ENCODE measurements at regions not wholly inside any gene's neighbourhood (a gene's known extent, or its start where the extent isn't known, plus 50 kb on each side); places are given as distances from the start of the nearest gene placed in this dataset.
"Not testable (repeated sequence)": the region's sequence is repeated elsewhere in the genome, so short reads cannot be mapped to it uniquely, and the experiment has no call there.

DNA sequence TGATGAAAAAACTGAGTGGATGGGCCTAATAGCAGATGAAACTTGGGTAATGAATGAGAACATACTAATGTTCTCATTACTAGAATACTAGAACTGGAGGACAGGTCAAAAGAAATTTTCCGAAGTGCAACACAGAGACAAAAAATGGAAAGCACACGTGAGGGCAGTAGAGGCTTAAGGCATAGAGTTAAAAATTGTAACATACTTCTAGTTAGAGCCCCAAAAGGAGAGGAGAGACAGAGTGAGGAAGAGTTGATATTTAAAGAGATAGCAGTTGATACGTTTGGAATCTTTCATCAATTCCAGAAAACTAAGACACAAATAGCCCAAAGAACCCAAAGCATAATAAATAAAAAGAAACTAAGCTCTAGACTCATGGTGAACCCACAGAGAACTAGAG is 327.9 kb downstream of the SQOR start:
- DNase-seq: no peak

DNA sequence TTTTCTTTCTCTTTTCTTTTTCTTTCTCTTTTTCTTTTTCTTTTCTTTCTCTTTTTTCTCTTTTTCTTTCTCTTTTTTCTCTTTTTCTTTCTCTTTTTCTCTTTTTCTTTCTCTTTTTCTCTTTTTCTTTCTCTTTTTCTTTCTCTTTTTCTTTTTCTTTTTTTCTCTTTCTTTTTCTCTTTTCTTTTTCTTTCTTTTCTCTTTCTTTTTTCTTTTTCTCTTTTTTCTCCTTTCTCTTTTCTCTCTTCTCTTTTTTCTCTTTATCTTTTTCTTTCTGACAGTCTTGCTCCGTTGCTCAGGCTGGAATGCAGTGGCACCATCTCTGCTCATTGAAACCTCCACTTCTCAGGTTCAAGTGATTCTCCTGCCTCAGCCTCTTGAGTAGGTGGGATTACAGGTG is 335.7 kb downstream of the SQOR start:
- no peak for DNase-seq

DNA sequence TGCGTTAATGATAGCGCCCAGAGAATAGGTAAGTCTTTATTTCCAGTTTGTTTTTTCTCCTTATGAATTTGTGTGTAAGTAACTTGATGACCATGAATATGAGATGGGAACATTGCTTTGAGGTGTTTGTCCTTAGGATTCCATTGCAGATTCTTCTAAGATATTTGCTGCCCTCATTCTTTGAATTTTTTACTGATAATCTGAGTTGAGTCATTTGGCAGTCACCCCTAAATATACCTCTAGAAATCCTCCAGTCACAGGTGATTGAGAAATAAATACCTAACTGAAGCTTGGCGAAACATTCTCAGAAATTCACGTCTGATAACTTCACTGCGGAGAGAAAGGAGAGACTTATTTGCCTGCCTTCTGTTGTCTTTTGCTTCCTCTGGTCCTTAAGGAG is 345.5 kb downstream of the SQOR start:
- DNase-seq: no peak

DNA sequence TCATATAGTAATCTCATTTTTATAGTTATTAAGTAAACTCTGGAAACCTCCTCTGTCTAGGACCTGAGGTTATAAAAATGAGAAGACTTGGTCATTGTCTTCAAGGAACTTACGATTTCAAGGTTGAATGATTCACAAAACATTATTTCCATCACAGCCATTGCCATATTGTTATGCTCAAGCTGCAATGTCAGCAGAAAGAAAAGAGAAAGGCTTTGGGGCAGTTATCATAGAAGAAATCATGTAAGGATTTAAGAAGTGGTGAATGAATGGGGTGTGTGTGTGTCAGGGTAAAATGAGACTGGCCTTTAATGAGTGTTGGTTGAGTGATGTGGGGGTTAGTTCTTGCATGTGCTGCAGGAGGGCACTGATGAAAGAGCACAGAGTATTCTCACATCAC is 346.8 kb downstream of the SQOR start:
- no peak for DNase-seq

DNA sequence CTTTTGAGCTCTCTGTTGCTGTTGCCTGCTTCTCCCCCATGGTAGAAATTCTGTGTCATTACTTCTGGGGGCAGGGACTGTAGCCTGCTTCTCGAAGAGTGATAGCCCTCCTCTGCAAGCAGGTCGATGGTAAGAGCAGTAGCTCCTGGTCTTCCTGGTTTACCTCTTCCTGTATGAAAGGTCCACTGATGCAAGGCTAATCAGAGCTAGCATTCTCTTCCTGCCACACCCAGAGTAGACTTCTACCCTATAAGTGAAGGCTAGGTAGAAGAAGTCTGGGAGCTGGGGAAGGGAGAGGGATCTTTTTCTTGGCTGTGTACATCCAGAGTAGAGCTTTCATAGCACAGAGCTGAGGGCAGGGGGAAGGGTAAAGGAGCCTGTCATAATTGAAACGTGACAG is 357.0 kb downstream of the SQOR start:
- no peak for DNase-seq

DNA sequence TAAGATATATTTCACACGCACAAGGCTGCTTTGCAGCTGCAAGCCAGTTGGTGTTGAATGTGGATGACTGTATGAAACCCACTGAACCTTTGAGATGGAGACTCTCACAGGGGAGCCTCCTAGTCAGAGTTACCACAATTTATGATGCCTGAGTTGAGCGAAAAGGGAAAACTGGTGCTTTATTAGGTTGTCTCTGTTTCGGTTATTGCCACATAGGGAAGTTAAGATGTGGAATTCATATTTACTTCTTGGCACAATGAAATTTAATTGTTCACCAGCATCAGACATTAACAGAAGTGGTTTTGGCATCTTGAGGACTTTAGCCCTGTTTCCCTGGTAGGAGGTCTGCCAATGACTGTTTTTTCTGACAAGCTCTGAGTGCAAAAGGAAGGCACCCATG is 358.2 kb downstream of the SQOR start:
- DNase-seq: no peak

DNA sequence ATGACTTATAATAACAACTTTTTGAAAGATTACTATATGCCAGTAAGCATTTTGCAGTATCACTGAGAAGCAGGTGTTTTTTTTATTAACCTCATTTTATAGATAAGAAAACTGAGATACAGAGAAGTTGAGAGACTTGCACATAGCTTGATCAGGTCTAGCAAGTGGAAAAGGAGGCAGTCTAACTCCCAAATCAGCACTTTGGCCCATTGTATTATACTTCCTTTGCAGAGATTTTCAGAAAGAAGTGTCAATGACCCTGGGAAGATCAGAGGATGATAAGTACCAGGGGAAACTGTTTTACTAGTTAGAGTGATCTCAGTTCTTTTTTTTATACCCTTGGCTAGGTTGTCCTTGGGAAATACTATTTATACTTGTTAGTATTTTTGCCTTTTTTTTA is 358.7 kb downstream of the SQOR start:
- no peak for DNase-seq

DNA sequence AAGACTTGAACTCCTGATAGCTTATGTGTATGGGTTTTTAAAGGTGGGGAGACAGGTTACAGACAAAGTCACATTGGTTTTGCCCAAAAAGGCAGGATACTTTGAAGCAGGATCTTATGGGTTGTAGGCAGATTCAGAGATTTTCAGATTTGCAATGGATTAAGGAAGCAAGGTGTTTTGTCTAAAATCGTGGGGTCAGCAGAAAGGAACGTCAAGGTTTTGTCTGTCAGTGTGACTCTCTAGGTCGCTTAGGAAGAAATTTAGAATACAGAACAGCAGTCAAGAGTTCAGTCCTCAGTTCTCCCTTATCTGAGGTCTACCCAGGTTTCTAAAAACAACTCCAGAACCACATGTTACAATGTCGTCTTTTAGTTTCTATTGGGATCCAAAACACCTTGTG is 361.0 kb downstream of the SQOR start:
- no peak for DNase-seq

DNA sequence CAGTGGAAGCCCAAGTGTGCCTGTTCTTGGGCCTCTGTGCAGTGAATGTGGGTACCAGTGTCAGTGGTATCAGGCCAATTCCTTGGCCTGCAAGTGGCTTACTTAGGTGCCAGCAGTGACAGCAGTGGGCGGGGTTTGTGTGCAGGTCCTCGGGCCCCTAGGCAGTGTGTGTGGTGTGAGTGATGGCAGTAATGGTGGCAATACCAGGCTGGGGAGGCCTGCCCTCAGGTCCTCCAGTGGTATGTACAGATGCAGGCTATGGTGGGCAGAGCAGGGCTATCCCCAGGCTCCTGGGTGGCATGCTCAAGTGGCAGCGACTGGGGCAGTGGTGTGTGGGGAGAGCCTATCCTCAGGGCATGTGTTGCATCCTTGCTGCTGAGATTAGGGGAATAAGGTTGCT is 379.7 kb downstream of the SQOR start:
- no peak for DNase-seq

DNA sequence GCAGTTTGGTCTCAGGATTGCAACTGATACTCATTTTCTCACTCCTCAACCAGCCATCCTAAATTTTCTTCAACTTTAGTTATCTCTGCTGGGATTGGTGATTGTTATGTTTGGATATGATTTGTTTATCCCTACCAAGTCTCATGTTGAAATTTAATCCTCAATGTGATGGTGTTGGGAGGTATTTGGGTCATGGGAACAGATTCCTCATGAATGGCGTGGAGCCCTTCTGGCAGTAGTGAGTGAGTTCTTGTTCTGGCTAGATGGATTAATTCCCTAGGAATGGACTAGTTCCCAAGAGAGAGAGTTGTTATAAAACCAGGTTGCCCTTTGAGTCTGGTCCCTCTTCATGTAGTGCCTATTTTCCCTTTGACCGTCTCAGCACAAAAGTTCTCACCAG is 399.9 kb downstream of the SQOR start:
- no peak for DNase-seq

DNA sequence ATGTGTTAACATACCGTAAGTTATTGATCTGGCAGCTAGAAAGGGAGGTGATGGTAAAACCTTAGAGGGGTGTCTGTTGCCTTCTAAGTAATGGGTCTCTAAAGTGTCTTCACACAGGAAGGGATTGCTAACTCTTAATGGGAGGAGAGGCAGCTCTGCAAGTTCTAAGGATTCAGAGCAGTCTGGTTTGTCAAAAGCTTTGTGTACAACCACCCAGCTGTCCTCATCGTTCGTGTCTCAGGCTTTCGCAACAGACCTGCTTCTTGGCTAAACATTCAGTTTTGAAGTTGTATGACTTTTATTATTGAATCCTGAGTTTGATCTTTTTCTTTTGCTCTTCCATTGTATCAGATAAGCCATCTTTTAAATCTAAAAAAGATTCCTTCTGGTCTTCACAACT is 404.9 kb downstream of the SQOR start:
- no peak for DNase-seq

DNA sequence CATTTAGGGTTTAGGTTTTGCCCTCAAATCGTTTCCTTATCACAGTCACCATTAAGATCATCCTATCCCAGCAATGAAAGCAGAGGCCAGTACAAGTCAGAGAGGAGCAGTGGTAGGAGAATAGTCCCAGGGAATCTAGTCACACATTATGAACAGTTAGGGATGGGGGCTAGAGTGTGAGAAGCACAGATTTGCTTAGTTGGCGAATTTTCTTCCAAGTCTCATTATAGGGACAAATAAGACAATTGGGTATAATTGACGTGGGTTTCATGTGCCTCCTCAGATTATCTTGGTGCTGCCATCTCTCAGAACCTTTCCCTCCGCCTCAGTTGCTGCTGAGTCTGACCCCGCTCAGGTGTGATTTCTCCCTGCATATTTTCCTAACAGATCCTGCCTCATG is 407.1 kb downstream of the SQOR start:
- no peak for DNase-seq

DNA sequence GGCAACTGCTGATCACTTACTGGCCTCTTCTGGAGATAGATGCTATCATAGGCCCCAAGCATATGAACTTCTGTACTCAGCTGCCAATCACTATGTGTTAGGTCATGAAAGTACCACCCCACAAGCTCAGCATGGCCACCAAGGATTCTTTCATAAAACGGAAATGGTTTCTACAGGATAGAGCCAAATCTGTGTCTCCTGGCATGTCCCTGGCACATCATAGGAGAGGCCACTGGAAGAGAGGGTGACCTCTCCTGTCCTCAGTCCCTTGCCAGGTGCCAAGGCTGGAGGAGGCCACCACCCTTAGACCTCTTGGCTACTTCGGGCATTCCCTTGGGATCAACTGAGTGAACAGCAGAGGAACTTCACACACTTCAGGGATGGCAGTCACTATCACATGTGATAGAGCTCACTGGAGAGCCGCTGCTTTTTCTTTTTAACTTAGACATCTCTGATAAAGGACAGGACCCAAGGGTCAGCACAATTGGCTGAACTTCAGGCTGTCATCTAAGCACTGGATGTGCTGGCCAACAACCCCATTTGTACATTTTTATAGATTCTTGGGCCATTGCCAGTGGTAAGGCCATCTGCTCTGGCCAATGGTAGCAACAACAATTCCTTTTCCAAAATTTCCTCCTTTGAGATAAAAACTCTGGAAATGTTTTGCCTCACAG is 425.2 kb downstream of the SQOR start:
- no peak for DNase-seq

DNA sequence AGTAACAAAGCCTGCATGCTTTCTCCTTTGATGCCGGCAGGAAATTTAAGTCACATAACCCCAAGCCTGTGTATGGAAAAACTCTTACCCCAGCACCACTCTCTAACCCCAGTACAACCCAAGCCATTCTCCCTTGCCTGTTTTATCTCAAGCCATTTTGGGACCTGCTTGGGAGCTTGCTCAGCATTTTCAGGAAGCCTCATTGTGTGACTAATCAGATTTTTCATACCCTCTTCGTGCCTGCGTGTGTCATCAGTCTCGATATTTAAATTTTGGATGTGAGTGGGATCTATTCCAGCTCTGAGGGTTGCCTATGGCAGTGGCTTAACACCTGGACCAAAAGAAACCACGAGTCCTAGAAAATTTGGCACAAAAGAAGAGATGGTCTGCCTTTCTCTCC is 426.2 kb downstream of the SQOR start:
- DNase-seq: no peak

DNA sequence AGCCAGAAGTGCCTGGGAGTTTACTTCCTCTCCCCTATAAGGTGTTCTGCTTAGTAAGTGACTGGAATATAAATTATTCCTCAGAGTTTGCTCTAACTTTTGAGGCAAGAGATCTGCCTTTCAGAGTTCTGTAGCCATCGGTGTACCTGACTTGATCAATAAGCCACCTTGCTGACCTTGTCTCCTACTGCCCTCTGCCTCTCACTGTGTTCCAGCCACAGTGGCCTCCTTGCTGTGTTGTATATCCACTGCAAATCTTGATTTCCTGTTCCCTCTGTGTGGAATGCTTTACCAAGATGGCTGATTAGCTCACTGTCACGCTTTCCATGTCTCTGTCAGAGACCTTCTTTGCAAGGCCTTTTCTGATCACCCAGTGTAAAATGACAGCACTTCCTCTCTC is 442.4 kb downstream of the SQOR start:
- no peak for DNase-seq

DNA sequence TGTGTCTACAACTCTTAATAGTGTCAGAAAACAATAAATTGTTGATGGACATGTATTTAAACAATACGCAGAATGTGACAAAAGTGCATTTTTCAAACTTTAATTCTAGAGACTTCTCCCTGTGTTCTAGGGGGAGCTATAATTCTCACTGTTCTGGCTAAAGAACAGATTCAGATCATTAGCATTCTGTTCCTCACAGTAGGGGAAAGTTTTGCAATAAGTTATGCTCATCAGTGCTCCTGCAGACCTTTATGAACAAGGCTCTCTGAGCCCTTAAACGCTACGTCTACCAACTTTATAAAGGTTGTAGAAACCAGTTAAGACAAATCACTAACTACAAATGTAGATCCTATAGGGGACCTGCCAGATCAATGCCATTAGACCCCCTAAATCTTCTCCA is 444.2 kb downstream of the SQOR start:
- no peak for DNase-seq

DNA sequence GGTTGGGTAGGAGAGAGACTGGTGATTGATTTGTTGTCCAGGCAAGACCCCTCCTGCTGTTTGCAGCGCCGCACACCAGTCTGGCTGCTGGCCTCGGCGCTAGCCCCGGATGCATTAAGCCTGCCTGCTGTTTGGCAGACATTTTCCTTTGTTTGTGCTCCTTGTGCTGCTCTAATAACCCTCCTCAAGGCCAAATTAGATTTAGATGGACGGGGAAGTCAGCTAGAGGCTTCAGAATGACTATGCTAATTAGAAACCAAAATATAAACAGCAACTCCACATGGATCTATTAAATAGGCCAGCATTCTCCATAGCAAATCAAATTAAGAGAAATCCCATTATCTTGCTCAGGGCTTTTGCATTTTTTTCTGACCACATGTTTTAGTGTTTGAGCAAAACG is 445.2 kb downstream of the SQOR start:
- no peak for DNase-seq

DNA sequence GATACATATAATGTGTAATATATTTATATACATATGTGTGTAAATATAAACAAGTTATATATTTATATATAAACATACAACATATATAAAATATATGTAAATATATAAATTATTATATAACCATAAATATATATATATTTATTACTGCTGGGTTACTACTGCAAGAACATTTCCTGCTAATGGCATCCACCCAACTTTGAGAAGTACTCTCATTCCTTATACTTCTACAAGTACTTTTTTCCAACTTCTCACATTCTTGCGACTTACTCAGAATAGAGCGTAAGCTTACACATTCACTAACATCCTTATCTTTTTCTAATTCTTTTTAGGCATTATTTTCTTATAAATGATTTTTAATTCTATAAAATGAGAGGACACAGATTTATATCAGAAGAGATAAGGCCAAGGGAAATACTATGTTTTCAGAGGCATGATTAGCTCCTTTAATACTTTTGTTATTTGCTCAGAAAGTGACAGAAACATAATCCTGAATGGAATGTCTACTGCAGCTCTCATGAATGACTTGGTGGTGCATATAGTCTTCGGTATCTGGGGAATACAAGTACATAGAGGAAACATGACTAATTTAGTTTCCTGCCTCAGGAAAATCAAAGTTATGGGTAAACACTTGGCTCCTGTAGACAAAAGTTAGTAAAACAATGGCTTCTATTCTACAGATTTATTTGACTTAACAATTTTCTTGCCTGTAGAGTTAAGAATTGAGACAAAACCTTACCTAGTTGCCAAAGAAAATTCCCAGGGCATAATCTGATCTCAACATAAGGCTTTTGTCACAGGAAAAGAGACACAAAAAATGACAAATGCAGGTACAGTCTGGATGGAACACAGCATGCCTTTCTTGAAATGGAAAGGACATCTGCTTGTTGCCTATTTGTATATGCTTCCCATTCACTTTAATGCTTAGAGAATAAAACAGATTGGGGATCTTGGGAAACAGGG is 453.9 kb downstream of the SQOR start:
- DNase-seq: no peak

DNA sequence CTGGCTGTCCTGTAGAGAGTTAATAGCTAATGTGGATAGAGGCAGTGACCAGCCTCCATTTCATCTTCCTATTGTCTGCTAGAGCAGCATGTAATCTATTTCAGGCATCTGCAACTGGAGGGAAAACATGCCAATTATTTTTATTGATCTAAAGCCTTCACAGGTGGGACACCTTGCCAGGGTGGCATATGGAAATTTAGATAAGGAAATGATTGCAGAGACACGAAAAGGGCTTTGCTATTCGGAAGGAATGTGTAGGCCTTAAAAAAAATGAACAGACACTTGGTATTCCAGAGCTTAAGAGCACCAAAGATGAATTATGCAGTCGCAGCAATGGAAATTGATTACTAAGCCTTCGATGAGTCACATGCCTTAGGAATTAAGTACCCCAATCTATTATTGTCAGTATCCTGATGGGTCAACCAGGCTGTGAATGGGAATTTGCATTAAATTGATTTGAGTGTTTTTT is 454.7 kb downstream of the SQOR start:
- no peak for DNase-seq

DNA sequence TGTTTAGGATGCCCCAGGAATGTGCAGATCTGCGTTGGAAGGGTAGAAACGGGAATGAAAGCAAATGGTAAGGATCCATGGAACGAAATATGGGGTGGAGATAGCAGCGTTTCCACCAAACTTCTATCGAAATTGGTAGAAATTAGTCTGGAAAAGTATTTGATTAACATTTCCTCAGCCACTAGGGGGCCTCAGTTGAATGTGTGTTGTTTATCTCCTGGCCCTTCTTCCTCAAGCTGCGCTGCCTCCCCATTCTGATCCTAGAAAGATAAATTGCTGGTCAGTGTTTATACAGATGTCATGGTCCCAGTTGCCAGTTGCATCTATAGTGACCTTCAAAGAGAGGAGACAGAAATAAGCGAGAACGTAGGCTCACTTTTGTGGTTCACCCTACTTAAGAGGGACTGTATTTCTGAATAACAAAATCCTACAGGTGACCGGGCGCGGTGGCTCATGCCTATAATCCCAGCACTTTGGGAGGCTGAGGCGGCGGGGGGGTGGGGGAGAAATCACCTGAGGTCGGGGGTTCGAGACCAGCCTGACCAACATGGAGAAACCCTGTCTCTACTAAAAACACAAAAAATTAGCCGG is 457.1 kb downstream of the SQOR start:
- DNase-seq: peak in 1 of 2 donors; percentile 4

DNA sequence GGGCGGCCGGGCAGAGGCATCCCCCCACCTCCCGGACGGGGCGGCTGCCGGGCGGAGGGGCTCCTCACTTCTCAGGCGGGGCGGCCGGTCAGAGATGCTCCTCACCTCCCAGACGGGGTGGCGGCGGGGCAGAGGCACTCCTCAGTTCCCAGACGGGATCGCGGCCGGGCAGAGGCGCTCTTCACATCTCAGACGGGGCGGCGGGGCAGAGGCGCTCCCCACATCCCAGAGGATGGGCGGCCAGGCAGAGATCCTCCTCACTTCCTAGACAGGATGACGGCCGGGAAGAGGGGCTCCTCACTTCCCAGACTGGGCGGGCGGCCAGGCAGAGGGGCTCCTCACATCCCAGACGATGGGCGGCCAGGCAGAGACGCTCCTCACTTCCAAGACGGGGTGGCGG is 463.2 kb downstream of the SQOR start:
- not testable (repeated sequence) for DNase-seq

DNA sequence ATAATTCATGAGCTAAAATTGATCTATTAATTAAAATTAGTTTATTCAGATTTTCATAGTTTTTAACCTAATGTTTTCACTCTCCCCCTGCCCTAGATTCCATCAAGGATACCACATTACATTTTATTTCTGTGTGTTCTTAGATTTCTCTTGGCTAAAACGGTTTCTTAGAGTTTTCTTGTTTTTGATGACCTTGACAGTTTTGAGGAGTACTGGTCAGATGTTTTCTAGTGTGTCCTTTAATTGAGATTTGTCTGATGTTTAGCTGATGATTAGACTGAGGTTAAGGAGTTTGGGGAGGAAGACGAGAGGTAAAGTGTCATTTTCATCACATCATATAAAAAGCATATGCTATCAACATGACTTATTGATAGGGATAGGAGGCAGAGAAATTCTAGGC is 475.9 kb downstream of the SQOR start:
- no peak for DNase-seq

DNA sequence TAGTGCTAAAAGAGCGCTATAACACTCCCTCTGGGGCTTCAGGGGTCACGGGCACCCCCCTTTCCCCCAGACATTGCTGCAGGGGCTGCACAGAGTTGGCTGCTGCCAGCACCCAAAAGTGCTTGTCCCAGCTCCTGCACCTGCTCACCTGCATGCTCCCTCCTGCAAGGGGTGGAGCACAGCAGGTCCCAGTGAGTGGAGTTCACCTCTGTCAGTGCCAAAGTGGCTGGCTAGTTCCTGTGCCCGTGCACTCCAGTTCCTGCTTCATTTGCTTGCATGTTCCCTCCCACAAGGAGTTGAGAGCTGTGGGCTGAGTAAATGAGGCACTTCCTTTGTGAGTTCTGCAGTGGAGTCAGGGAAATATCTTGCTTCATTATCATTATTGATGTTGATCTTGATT is 476.9 kb downstream of the SQOR start:
- DNase-seq: no peak

DNA sequence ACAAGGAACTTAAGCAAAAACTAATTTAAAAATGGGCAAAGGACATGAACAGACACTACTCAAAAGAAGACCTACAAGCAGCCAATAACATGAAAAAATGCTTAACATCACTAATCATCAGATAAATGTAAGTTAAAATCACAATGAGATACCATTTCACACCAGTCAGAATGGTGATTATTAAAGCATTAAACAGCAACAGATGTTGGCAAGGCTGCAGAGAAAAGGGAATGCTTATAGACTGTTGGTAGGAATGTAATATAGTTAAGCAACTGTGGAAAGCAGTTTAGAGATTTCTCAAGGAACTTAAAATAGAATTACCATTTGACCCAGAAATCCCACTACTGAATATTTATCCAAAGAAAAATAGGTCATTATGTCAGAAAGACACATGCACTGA is 482.2 kb downstream of the SQOR start:
- DNase-seq: no peak

Data from inflammatory macrophage (primary cell).